ENCODE measurements at regions not wholly inside any gene's neighbourhood (a gene's known extent, or its start where the extent isn't known, plus 50 kb on each side); places are given as distances from the start of the nearest gene placed in this dataset.

DNA sequence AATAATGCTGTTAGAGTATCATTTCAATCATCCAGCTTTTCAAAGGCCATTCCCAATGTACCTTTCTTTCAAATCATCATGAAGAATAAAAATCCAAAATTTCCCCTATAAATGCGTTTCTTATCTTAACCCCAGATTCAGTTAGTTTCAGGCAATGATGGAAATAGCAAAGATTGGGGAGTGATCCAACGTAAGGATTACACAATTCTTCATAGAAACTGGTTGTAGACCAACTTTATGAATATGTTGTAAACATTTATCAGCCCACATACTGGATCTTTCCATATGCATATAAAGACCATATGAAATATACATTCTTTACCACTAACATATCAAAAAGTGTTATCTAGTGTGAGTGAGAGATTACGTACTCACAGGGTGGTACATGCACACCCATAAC lies 92.7 kb downstream of the ZC3H11B start:
- DNase-seq: no peak

DNA sequence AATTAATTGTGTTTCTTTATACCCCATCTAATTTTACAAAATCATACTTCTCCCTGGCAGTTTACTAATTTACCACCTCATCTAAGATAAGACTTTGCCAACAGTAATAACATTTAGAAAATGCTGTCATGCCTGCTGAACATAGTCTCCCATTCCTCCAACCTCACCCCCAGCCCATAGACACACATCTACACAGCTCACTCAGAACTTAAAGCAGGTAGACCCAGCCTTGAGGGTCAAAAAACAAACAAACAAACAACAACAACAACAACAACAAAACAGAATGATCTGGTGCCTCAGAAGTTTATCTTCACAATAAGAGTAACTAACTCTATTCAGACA lies 94.0 kb downstream of the ZC3H11B start:
- DNase-seq: no peak

DNA sequence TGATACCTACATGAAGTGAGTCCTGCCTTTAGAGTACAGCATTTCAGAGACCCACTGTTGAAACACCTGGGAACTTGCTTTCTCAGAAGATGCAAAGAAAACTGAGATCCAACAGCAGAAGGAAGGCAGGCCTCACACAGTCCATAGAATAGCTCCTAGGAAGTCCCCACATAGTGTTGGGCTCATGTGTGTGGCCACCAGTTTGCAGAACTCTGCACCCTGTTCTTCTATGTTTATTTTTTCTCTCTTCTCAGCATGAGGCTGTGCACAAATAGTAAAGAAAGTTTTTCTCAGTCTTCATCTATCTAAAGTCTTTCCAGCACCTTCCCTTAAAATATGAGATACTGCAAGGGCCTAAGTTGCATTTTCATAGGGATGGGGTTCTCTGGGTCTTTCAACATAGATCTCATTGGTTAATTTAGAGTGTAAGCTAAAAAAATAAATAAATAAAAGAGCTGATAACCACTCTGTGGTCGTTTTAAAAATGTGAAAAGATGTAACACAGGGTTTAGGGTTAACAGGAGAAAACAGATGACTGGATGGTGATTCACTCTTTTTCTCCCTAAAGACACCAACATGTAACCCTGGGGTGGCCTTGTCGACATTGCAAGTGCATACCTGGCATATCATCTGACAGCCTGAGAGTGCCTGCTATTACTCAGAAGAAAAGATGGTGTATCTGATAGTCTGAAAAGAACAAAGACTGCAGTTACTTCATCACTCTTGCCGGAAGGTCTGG lies 94.6 kb downstream of the ZC3H11B start:
- DNase-seq: no peak

DNA sequence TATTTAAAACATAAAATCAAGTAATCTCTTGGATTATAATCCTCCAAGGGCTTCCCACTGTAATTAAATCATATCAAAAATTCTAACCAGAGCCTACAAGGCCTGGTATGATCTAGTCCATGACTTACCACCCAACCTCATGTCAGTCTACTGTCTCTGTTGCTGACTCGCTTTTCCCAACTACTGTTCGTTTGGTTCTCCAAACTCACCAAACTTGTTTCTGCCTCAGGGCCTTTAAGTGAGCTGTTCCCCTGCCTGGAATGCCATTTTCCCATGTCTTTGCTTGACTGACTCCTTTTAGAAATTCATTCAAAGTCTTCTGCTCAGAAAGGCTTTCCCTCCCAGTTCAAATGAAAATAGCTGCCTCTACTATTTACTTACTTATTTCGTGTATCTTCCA lies 95.9 kb downstream of the ZC3H11B start:
- no peak for DNase-seq

DNA sequence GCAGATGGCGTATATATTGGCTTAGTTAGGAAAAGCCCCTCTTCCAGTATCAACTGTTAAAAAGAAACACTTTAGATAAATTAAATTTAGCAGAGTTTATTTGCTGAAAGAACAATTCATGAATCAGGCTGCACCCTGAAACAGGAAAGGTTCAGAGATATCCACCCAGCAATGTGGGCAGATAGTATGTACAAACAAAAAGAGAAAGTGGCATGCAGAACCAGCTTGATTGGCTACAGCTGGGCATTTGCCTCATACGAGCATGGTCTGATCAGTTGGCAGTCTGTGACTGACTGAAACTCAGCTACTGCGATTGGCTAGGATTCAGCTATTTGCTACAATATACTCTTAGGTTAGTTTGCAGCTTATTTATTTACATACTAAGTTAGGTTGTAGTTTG lies 98.2 kb downstream of the ZC3H11B start:
- DNase-seq: no peak

DNA sequence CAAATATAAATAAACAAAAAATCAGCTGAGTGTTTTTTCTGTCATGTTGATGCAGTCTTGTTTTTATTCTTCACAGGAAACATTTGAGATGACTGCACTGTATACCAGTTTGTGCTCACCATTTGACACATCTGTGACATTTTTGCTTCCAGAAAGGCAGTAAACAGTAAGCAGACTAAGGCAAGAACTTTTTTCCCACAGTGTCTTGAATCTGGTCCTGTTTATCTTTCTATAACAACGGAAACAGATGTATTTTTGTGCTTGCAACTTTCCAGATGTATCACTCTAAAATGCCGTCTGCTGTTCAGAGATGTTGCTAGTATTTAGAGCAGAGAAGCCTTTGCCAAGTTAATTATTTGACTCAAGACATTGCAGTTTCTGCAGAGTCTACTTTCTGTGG lies 105.5 kb downstream of the ZC3H11B start:
- DNase-seq: no peak

DNA sequence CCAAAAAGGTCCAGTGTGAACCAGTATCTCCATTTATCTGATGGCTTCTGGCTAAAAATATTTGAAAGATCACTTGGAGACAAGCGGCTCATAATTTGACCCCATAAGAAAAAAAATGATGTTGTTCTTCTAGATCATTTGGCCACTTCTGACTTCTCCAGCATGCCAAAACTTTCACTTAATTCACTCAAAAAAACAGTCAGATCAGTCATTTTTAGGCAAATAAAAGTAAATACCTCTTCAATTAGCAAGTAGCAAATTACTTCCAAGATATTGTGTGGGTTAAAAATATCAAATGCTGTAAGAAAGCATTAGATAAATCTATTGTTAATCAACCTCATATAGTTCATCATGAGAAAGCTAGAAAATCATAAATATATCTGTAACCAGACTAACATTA lies 106.0 kb downstream of the ZC3H11B start:
- DNase-seq: no peak

DNA sequence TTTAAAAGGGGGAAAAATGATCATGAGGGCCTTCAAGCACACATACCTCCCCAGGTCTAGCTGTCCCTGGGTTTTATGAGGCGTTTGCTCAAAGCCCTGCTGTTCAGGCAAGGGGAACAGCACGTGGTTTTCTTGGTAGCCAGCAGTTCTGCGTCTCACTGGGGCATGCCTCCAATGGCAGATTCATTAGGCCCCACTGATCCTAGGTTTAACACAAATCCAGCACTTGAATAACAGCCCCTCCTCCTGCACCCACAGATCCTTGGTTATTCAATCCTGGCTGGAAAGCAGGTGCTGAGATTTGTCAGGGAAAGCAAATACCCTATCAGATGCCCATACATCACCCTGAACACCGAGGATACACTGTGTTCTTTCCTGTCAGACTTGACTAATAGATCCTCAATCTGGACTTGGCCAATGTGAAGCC lies 106.4 kb downstream of the ZC3H11B start:
- no peak for DNase-seq

DNA sequence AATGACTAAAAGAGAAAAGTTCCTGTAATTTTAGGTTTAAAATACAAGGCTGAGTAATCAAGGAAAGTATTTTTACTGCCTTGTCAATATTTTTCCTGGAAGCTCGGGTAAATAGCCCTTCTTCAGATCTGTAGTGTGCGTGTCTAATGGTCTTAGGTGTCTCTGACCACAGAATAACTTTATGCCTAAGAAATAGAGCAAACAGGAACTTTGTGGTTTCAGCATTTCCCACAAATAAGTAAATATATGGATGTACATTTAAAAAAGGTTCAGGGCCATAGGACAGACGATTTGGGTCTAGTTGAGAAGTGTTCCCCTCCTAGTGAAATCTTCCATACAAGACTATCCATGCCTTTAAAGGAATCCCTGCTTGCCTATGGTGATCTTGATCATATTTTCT lies 107.0 kb downstream of the ZC3H11B start:
- DNase-seq: no peak

DNA sequence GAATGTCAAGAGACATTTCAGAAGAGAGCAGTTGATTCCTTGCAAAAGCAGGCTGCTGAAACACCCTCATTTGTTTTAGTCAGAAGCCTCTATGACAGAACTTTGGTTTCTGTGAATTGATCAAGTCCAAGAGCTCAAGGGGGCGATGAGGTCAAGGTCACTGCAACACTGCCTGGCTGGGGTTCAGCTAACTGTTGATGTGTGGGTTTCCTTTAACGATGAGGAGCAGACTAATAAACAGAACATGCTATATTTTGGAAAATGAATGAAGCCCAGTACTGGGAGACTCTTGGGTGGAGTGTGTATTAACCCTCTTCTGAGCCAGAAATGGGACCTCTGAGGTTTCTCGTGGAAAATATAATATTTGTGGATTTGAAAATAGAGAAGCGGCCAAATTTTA lies 109.3 kb downstream of the ZC3H11B start:
- DNase-seq: no peak

DNA sequence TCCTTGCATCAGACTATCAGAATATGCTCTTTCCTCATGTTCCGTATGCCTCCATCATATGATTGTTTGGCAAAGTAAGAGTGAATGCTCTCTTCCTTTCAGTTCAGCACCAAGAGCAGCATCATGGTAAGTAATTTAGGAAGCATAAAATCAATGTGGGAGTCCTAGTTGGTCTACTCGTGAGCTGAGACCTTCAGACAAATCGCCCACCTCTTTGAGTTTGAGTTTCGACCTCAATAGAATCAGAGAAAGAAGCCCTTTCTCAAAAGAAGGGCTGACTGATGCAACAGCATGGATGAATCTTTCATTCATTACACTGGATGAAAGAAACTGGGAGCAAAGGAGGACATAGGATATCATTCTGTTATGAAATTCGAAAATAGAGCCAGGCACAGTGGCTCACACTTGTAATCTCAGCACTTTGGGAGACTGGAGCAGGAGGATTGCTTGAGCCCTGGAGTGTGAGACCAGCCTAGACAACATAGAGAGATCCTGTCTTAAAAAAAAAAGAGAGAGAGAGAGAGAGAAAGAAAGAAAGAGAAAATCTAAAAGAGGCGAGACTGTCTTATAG lies 112.5 kb downstream of the ZC3H11B start:
- DNase-seq: no peak

DNA sequence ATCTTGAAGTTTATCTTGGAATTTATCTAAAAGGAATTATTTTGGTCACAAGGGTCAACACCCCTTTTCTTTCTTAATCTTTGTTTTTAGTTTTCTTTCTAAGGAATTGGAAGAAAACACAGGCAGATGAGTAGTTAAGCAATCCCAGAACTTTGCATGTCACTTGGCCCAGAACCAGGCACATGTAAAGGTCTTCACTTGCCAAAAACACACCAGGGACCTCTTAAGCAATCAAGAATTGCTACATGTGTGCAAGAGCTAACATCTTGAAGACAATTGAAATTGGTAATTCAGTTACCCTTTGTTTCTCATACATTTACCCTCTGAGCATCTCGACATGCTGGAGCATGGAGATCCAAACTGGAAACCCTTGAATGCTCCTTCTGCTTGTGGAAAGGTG lies 114.2 kb downstream of the ZC3H11B start:
- DNase-seq: no peak

DNA sequence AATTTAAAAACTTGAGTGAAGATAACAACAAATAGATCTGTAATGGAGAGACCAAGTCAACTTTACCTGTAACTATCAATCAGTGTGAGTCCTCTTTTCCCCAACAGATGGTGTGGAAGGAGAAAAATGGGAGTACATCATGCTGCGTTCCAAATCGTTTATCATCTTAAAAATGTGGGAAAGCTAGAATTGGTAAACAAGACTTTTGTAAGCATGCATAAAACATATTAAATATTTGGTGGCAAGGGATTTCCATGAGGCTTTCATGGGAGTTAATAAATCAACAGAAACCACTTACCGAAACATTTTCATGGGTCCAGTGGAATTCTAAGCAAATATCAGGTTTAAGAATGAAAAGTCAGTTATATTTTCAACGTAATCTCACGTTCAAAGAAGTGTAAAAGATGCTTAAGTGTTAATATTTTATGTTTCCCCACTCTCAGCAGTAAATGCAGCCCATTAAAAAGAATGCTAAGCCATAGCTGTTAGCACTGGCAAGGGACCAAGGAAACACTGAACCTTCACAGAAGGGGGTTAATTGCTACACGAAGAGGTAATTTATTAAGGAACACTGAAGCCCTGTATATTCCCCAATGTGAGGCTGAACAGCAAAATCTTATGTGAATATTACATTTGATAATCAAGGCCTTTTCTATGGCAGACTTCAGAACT lies 117.0 kb downstream of the ZC3H11B start:
- DNase-seq: no peak

DNA sequence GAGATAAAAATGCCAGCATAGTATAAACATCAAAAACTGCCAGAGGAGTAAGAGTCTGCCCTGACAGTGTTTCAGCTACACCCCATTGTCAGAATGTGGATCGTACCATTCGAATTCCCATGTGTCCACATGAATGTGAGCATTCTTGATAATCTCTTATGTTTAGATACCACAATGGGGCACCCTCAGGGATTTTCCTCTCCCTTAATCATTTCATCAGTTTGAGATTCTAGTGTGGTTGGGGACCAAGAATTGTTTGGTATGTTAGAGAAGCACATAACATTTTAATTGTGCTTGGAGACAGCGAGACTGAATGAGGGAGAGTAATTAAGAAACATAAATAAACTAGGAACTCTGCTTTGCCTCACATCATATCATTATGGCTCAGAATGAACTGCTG lies 120.2 kb downstream of the ZC3H11B start:
- DNase-seq: no peak

DNA sequence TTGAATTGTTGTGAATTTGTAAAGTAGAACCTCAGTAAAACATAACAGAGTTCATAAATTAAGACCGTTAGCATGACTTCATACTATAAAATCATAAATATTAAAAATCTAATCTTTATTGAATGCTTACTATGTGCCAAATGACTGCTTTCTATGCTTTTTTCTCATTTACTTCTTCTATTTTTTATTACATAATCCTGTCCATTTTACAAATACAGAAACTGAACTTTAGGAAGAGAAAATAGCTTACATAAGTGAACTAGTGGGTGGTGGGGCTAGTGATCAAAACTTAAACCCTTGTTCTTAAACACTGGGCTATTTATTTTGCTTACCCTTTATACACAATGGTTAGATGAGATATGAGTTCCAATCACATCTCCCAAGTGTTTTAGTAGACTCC lies 122.3 kb downstream of the ZC3H11B start:
- DNase-seq: no peak

DNA sequence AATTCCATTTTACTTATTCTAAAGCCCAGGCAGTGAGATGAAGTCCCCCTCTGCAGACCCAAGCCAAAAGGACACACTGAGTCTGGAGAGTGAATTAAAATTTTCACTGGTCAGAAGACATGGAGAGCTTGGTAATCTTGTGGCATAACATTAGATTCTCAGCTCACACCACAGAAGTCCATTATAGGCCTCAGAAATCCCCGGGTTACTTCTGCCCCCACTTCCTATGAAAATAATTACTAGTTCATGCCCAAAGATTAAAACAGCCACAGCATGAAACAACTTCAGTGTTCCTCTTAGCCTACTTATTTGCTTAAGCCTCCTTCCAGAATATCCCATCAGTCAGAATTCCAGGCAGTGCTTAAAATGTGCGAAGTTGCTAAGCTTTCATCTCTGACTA lies 123.3 kb downstream of the ZC3H11B start:
- no peak for DNase-seq

DNA sequence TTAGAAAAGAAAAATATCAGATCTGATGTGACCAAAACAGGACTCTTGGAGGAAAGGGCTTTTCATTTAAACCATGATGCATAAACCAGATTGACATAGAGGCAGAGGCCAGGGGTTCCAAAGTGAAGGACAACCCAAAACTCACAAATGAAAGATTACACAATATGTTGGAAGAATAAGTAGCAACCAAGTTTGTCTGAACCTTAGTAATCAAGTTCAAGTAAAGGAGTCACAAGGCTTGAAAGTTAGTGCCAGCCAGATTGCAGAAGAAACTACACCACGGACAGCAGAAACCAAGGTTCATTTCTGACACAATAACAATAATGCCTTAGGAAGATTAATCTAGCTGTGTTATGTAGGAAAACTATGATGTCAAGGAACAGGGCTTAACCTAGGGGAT lies 124.6 kb downstream of the ZC3H11B start:
- DNase-seq: no peak

DNA sequence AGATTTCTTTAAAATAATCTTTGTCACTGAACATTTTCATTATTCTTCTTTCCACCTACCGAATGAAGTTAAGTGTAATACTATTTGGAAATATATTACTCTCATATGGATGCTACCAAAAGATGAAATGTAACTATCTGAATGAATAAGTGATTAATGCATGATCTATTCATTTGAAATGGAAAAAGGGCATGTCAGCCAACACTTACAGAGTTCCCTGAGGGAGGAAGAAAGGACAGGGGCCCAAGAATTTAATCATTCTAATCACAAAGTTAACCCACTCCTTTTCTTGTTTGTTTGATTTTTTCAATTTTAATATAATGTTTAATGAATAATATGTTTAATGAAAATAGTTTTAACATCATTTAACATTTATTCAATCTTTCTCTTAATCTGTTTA lies 129.4 kb downstream of the ZC3H11B start:
- no peak for DNase-seq

DNA sequence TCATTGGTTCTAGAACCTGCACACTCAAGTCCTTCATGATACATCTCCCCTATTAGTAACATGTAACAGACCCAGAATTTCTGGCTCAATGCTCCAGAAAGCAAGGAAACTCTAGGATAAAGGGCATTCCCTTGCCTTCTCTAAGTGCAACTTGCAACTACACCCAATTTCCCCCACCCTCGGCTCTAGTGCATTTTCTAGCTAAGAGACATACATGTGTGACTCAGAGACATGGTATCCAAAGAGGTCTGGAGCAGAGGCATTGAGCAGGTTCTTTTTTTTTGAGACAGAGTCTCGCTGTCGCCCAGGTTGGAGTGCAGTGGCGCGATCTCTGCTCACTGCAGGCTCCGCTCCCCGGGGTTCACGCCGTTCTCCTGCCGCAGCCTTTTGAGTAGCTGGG lies 132.9 kb downstream of the ZC3H11B start:
- DNase-seq: no peak

DNA sequence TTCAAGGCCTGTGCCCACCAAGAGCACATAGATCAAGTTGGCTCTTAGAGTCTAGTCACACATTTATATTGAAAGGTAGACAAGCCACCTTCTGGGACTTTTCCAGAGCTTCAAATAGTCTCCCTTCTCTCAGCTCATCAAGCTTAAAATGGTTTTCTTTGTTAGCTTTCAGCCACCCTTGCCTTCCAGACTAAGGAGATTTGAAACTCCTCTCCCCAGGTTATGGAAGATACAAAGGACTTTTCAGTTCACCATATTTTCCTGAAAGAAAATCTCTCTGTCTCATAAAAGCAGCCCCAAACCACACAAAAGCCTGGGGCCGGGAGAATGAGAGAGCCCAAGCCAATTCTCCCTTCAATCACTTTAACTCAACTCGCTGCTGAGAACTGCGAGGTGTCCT lies 134.1 kb downstream of the ZC3H11B start:
- DNase-seq: no peak

DNA sequence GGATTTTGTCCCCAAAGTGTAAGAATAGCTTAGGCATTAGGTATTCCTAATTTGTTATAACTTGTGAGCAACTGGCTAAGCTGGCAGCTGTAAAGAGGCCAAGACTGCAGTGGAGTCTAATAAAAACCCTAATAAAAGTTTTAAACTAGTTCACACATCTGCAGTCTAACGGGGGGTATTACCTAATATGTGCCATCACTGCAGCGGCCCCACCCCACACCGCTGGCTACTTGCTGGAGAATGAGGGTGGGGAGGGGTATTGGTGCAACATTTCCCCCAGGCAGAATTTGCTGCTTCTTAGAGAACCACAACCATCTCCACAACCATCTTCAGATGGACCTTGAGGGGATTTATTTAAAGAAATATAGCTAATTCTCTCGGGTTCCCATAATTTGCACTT lies 135.0 kb downstream of the ZC3H11B start:
- no peak for DNase-seq

DNA sequence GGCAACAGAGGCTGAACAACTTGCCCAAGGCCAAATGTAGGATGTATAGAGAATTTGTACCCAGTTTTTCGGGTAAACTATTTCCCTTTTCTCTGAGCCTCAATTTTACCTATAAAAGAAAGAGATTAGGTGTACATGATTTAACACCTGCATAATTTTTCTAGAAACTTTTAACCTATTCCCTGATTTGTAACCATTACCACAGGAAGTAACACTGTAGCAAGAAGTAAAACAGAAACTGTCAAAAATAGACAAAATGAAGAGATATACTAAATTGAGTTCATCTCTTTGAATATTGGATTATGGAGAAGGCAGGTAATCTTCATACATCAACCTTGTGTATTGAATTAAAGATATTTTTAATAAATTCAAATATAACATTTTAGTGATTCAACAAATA lies 136.2 kb downstream of the ZC3H11B start:
- DNase-seq: no peak

DNA sequence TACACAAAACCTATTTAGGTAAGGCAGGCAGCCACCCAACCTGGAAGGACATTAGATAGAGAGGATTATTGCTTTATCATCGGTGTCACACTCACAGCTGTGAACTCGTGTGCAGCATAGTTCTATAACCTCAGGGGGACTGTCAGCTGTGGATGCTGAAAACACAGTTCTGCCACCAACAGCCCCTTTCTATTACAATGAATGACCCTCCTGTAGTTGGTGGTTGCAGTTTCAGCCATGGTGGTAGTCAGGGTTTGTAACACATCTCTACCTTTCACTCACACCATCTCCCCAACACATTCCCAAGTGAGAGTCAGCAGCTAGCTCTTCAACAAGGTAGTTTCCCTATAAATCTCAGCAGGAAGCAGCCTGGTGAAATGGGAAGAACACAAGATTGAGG lies 136.8 kb downstream of the ZC3H11B start:
- DNase-seq: no peak

DNA sequence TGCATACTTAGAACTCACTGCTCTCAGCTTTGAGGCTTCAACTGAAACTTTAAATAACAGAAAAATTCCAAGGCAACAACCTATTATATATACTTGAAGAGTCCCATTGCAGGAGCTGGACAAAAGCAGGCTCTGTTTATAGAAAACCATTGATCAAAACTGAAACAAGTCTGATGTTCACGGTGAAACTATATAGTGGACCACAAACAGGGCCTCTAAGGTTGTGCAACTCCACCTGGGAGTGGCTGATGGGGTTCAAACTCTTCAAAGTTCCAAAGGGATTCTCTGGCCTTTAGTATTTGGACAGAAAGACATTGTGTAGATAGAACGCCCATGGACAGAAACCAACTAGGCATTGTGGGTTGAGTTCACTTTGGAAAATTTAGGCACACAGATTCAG lies 140.3 kb downstream of the ZC3H11B start:
- DNase-seq: no peak

DNA sequence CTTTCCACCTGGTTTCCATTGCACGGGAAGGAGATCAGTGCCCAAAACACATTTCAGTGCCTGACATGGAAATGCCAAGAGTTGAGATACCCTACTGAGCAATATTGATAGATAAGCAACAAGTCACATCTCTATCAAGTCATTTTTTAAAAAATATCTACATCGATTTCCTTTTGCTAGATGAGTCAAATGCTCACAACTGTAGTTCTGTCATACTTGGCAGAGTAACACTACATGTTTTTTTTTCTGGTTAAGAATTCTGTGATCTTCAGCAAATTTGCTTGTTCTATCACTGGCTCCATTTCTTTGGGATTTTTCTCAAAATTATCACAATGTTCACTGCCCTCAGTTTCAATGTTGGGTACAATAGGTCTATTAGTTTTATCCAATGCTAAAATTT lies 145.4 kb downstream of the ZC3H11B start:
- no peak for DNase-seq
